ENCODE measurements at regions not wholly inside any gene's neighbourhood (a gene's known extent, or its start where the extent isn't known, plus 50 kb on each side); places are given as distances from the start of the nearest gene placed in this dataset.

GRCh38 chr20:57073402-57073801 lies 193.0 kb downstream of the BMP7 start:
- CTCF ChIA-PET: no interaction called here
- Mint-ChIP-seq H3K9me3 (ENCODE audit: low read depth, unreplicated experiment) (no peaks in the 10 kb centered on the region), H3K36me3 (ENCODE audit: insufficient read depth, unreplicated experiment) (no peaks in the 10 kb centered on the region), H3K27me3 (ENCODE audit: unreplicated experiment) (peaks cover 41% of the 10 kb centered on the region), H3K4me3 (ENCODE audit: low read depth, unreplicated experiment) (no peak overlapping the region), H3K27ac (ENCODE audit: unreplicated experiment) (no peak overlapping the region), H3K4me1 (ENCODE audit: low read depth, unreplicated experiment) (no peaks in the 10 kb centered on the region)
- TF ChIP-seq, protein P1, sequence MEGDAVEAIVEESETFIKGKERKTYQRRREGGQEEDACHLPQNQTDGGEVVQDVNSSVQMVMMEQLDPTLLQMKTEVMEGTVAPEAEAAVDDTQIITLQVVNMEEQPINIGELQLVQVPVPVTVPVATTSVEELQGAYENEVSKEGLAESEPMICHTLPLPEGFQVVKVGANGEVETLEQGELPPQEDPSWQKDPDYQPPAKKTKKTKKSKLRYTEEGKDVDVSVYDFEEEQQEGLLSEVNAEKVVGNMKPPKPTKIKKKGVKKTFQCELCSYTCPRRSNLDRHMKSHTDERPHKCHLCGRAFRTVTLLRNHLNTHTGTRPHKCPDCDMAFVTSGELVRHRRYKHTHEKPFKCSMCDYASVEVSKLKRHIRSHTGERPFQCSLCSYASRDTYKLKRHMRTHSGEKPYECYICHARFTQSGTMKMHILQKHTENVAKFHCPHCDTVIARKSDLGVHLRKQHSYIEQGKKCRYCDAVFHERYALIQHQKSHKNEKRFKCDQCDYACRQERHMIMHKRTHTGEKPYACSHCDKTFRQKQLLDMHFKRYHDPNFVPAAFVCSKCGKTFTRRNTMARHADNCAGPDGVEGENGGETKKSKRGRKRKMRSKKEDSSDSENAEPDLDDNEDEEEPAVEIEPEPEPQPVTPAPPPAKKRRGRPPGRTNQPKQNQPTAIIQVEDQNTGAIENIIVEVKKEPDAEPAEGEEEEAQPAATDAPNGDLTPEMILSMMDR (IDR thresholded peaks at IDR 0.05; ENCODE audit: unreplicated experiment): no peak
- intact Hi-C loops (cut with micrococcal nuclease; ENCODE audit: unreplicated experiment): no loop called here
- no TSS peak for BruUV-seq (replicated peaks)
- no peak for DNase-seq

DNA sequence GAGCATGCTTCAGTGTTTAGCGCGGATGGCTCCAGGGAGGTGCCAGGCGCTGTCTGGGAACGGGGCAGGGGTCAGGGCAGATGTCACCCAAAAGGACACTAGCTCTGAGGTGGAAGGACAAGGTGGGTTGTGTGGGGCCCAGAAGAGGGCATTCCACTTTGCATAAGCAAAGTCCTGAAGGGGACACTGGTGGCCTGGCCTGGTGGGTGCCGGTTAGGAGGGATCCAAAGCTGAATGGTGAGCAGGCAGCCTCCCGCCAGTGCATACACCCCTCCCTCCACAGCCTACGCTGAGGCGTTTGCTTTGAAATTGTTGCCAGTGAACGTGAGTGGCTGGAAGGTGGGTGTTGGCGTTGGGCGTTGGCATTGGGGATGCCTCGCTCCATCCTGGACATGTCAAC lies 192.1 kb downstream of the BMP7 start:
- Mint-ChIP-seq H3K9me3 (ENCODE audit: low read depth, unreplicated experiment) (no peaks in the 10 kb centered on the region), H3K4me1 (ENCODE audit: low read depth, unreplicated experiment) (no peaks in the 10 kb centered on the region), H3K27me3 (ENCODE audit: unreplicated experiment) (peaks cover 41% of the 10 kb centered on the region), H3K36me3 (ENCODE audit: insufficient read depth, unreplicated experiment) (no peaks in the 10 kb centered on the region), H3K27ac (ENCODE audit: unreplicated experiment) (no peak overlapping the region), H3K4me3 (ENCODE audit: low read depth, unreplicated experiment) (no peak overlapping the region)
- DNase-seq: no peak
- CTCF ChIA-PET: no interaction called here
- intact Hi-C loops (cut with micrococcal nuclease; ENCODE audit: unreplicated experiment): no loop called here
- no TSS peak for BruUV-seq (replicated peaks)
- TF ChIP-seq, protein P1 (IDR thresholded peaks at IDR 0.05; ENCODE audit: unreplicated experiment): no peak

DNA sequence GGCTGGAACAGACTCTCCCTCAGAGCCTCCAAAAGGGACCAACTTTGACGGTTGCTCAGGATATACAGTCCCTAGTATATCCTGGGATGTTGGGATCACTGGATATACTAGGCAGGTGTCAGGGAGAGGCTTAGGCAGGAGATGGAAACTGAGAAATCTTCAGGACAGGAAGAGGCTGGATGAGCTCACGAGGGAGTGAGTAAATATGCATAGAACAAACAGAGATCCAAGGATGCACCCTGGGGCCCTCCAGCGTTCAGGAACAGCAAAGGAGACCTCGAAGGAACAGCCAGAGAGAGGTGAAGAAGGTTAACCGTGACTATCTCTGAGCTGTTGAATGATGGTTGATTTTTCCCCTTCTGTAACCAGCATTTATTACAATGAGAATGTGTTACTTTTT lies 191.3 kb downstream of the BMP7 start:
- no peak overlapping the region for H3K27ac Mint-ChIP-seq (ENCODE audit: unreplicated experiment)
- DNase-seq: no peak
- no peaks in the 10 kb centered on the region for H3K9me3 Mint-ChIP-seq (ENCODE audit: low read depth, unreplicated experiment)
- peaks cover 41% of the 10 kb centered on the region for H3K27me3 Mint-ChIP-seq (ENCODE audit: unreplicated experiment)
- CTCF ChIA-PET: interaction anchor here (0.6 kb wide), 1 partner anchor 148 kb away, joined by 3 read pairs; no protein-coding TSS in a partner anchor
- no TSS peak for BruUV-seq (replicated peaks)
- no peaks in the 10 kb centered on the region for H3K36me3 Mint-ChIP-seq (ENCODE audit: insufficient read depth, unreplicated experiment)
- TF ChIP-seq, protein P1 (IDR thresholded peaks at IDR 0.05; ENCODE audit: unreplicated experiment): no peak
- H3K4me3 Mint-ChIP-seq (ENCODE audit: low read depth, unreplicated experiment): no peak overlapping the region
- no peaks in the 10 kb centered on the region for H3K4me1 Mint-ChIP-seq (ENCODE audit: low read depth, unreplicated experiment)
- intact Hi-C loops (cut with micrococcal nuclease; ENCODE audit: unreplicated experiment): no loop called here

DNA sequence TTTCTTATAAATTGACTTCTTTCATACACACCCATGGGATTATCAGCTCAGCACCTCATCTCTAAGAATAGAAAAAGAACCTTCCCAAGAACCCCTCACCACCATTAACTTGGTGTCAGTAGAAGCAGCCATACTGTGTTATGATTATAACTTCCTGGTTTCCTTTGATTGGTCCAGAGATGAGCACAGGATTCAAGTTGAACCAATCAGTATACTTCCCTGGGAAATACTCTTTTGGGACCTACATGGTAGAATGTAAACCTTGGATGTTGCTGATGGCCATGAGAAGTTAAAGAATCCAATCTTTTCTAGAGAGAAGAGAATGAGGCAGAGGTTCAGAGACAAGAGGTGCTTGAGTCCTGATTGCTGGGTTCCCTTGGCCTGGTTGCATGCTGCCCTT lies 190.8 kb downstream of the BMP7 start:
- intact Hi-C loops (cut with micrococcal nuclease; ENCODE audit: unreplicated experiment): no loop called here
- H3K27ac Mint-ChIP-seq (ENCODE audit: unreplicated experiment): no peak overlapping the region
- H3K27me3 Mint-ChIP-seq (ENCODE audit: unreplicated experiment): peaks cover 41% of the 10 kb centered on the region
- CTCF ChIA-PET: interaction anchor here (0.6 kb wide), 1 partner anchor 147 kb away, joined by 3 read pairs; no protein-coding TSS in a partner anchor
- H3K36me3 Mint-ChIP-seq (ENCODE audit: insufficient read depth, unreplicated experiment): no peaks in the 10 kb centered on the region
- no peaks in the 10 kb centered on the region for H3K4me1 Mint-ChIP-seq (ENCODE audit: low read depth, unreplicated experiment)
- no peak overlapping the region for H3K4me3 Mint-ChIP-seq (ENCODE audit: low read depth, unreplicated experiment)
- no peaks in the 10 kb centered on the region for H3K9me3 Mint-ChIP-seq (ENCODE audit: low read depth, unreplicated experiment)
- no peak for DNase-seq
- BruUV-seq (replicated peaks): no TSS peak
- TF ChIP-seq, protein P1 (IDR thresholded peaks at IDR 0.05; ENCODE audit: unreplicated experiment): no peak
